ENCODE measurements at regions not wholly inside any gene's neighbourhood (a gene's known extent, or its start where the extent isn't known, plus 50 kb on each side); places are given as distances from the start of the nearest gene placed in this dataset.
A peak's percentile ranks its signal among the peaks of the same experiment; 100 is the strongest.

GRCh38 chr3:190718097-190718496 lies 144.4 kb downstream of the GMNC start:
- H3K27me3 Mint-ChIP-seq (ENCODE audit: low read depth), result no peaks in the 10 kb centered on the region
- DNase-seq (ENCODE audit: low spot score), result no peak
- H3K4me1 Mint-ChIP-seq (ENCODE audit: low read depth), result peaks cover 69% of the 10 kb centered on the region
- no peaks in the 10 kb centered on the region for H3K36me3 Mint-ChIP-seq (ENCODE audit: low read depth)
- H3K9me3 Mint-ChIP-seq (ENCODE audit: low read depth), result peaks cover 2% of the 10 kb centered on the region
- peak overlapping the region; percentile 20 for H3K4me3 Mint-ChIP-seq (ENCODE audit: unreplicated experiment)
- TF ChIP-seq CTCF (IDR thresholded peaks at IDR 0.05), result peak; percentile 66
- H3K27ac Mint-ChIP-seq (ENCODE audit: unreplicated experiment), result peak overlapping the region; percentile 76

- no peaks in the 10 kb centered on the region for H3K9me3 Mint-ChIP-seq (ENCODE audit: low read depth)
- H3K36me3 Mint-ChIP-seq (ENCODE audit: low read depth), result no peaks in the 10 kb centered on the region
- no peak for DNase-seq (ENCODE audit: low spot score)
- no peak for TF ChIP-seq CTCF (IDR thresholded peaks at IDR 0.05)
- peaks cover 70% of the 10 kb centered on the region for H3K4me1 Mint-ChIP-seq (ENCODE audit: low read depth)
- H3K4me3 Mint-ChIP-seq (ENCODE audit: unreplicated experiment), result no peak overlapping the region
- H3K27me3 Mint-ChIP-seq (ENCODE audit: low read depth), result no peaks in the 10 kb centered on the region
- peak overlapping the region; percentile 84 for H3K27ac Mint-ChIP-seq (ENCODE audit: unreplicated experiment)
Measured at GRCh38 chr3:190716961-190717360, 145.5 kb downstream of the GMNC start.

- H3K9me3 Mint-ChIP-seq (ENCODE audit: low read depth), result no peaks in the 10 kb centered on the region
- no peak overlapping the region for H3K27ac Mint-ChIP-seq (ENCODE audit: unreplicated experiment)
- DNase-seq (ENCODE audit: low spot score), result no peak
- no peaks in the 10 kb centered on the region for H3K27me3 Mint-ChIP-seq (ENCODE audit: low read depth)
- H3K4me3 Mint-ChIP-seq (ENCODE audit: unreplicated experiment), result no peak overlapping the region
- no peaks in the 10 kb centered on the region for H3K36me3 Mint-ChIP-seq (ENCODE audit: low read depth)
- H3K4me1 Mint-ChIP-seq (ENCODE audit: low read depth), result peaks cover 68% of the 10 kb centered on the region
- no peak for TF ChIP-seq CTCF (IDR thresholded peaks at IDR 0.05)
Measured at GRCh38 chr3:190716211-190716610, 146.3 kb downstream of the GMNC start.

GRCh38 chr3:190710723-190711122 lies 151.8 kb downstream of the GMNC start:
- H3K9me3 Mint-ChIP-seq (ENCODE audit: low read depth), result no peaks in the 10 kb centered on the region
- DNase-seq (ENCODE audit: low spot score), result no peak
- no peaks in the 10 kb centered on the region for H3K27me3 Mint-ChIP-seq (ENCODE audit: low read depth)
- peaks cover 41% of the 10 kb centered on the region for H3K4me1 Mint-ChIP-seq (ENCODE audit: low read depth)
- H3K27ac Mint-ChIP-seq (ENCODE audit: unreplicated experiment), result no peak overlapping the region
- no peak for TF ChIP-seq CTCF (IDR thresholded peaks at IDR 0.05)
- no peak overlapping the region for H3K4me3 Mint-ChIP-seq (ENCODE audit: unreplicated experiment)
- no peaks in the 10 kb centered on the region for H3K36me3 Mint-ChIP-seq (ENCODE audit: low read depth)

- no peak for DNase-seq (ENCODE audit: low spot score)
- Mint-ChIP-seq H3K9me3 (ENCODE audit: low read depth) (no peaks in the 10 kb centered on the region), H3K4me1 (ENCODE audit: low read depth) (peaks cover 43% of the 10 kb centered on the region)
Measured at GRCh38 chr3:190709351-190709773, 153.1 kb downstream of the GMNC start.

More at GRCh38 chr3:190709351-190709773, 153.1 kb downstream of the GMNC start:
- TF ChIP-seq CTCF (IDR thresholded peaks at IDR 0.05), result no peak
- H3K36me3 Mint-ChIP-seq (ENCODE audit: low read depth), result no peaks in the 10 kb centered on the region
- no peak overlapping the region for H3K4me3 Mint-ChIP-seq (ENCODE audit: unreplicated experiment)
- peak overlapping the region; percentile 4 for H3K27ac Mint-ChIP-seq (ENCODE audit: unreplicated experiment)
- no peaks in the 10 kb centered on the region for H3K27me3 Mint-ChIP-seq (ENCODE audit: low read depth)
